ENCODE measurements at regions not wholly inside any gene's neighbourhood (a gene's known extent, or its start where the extent isn't known, plus 50 kb on each side); places are given as distances from the start of the nearest gene placed in this dataset.
"Not testable (repeated sequence)": the region's sequence is repeated elsewhere in the genome, so short reads cannot be mapped to it uniquely, and the experiment has no call there.

DNA sequence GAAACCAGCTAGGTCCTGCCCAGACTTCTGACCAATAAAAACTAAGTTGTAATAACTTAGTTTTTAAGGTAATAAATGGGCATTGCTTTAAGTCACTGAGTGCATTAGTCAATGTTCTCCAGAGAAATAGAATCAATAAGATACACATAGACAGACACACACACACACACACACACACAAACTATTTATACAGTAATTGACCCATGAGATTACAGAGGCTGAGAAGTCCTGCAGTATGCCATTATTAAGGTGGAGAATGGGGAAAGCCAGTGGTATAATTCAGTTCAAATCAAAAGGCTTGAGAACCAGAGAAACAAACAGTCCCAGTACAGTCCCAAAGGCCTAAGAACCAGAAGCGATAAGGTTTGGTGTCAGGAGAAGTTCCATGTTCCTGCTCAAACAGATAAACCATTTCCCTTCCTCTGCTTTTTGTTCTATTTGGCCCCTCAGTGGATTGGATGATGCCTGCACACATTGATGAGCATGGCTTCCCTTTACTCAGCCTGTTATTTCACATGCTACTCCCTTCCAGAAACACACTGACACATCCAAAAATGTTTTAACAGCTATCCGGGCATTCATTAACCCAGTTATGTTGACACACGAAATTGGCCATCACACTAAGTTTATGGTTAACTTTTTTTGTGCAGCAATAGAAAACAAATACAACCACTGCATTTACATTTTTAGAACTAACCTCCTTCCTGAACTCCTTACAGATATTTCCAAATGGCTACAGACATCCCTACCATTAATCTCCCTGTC, 828.2 kb upstream of the NCAM2 start:
- no peaks in the 10 kb centered on the region for H3K27me3 Mint-ChIP-seq (ENCODE audit: insufficient read depth)
- H3K27ac Mint-ChIP-seq, result no peak overlapping the region
- H3K9me3 Mint-ChIP-seq, result no peaks in the 10 kb centered on the region
- H3K36me3 Mint-ChIP-seq (ENCODE audit: low read depth), result no peaks in the 10 kb centered on the region
- Histone ChIP-seq H3K4me1 (ENCODE audit: control insufficient read depth, insufficient read depth, low read length) (no peaks in the 10 kb centered on the region), H3K27ac (ENCODE audit: low read depth, low read length) (no peak overlapping the region), H3K27me3 (ENCODE audit: control insufficient read depth, insufficient read depth, low read length, poor library complexity, severe bottlenecking) (no peaks in the 10 kb centered on the region), H3K9ac (ENCODE audit: extremely low read depth, low read length, poor library complexity, severe bottlenecking) (no peak overlapping the region), H3K4me3 (ENCODE audit: low read length) (no peak overlapping the region), H3K36me3 (ENCODE audit: control insufficient read depth, insufficient read depth, low read length) (no peaks in the 10 kb centered on the region), H3K9me3 (ENCODE audit: control insufficient read depth, low read length) (no peaks in the 10 kb centered on the region)
- 90% methylated on average over 2 to 3 of the region's 3 CpGs for WGBS, 2 experiments (ENCODE audit: insufficient coverage in 1 of 2, insufficient read length in 1 of 2)
- TF ChIP-seq, protein P1, sequence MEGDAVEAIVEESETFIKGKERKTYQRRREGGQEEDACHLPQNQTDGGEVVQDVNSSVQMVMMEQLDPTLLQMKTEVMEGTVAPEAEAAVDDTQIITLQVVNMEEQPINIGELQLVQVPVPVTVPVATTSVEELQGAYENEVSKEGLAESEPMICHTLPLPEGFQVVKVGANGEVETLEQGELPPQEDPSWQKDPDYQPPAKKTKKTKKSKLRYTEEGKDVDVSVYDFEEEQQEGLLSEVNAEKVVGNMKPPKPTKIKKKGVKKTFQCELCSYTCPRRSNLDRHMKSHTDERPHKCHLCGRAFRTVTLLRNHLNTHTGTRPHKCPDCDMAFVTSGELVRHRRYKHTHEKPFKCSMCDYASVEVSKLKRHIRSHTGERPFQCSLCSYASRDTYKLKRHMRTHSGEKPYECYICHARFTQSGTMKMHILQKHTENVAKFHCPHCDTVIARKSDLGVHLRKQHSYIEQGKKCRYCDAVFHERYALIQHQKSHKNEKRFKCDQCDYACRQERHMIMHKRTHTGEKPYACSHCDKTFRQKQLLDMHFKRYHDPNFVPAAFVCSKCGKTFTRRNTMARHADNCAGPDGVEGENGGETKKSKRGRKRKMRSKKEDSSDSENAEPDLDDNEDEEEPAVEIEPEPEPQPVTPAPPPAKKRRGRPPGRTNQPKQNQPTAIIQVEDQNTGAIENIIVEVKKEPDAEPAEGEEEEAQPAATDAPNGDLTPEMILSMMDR (conservative IDR thresholded peaks at IDR 0.05), result no peak
- DNase-seq, result no peak
- peaks cover 4% of the 10 kb centered on the region for H3K4me1 Mint-ChIP-seq
- no peak overlapping the region for H3K4me3 Mint-ChIP-seq

DNA sequence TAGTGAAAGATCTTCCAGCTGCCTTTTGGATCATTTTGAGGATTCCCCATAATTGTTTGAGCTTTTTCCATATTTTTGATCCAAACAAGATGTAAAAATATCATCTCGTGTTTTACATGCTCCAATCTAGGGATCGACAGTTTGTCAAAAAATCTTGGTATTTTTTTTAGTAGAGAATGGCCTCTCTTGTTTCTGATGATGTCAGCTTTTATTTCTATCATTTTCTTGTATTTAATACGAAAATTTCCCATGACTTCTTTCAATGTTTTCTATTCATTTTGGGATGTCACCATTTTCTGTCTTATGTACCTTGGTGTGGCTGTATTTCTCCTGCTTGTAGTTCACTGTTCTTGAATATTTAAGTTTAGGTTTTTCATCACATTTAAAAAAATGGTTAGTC, 812.0 kb upstream of the NCAM2 start:
- H3K4me1 ChIP-seq (ENCODE audit: control insufficient read depth, insufficient read depth, low read length), result no peaks in the 10 kb centered on the region
- Mint-ChIP-seq H3K9me3 (peaks cover 8% of the 10 kb centered on the region), H3K27ac (no peak overlapping the region), H3K27me3 (ENCODE audit: insufficient read depth) (no peaks in the 10 kb centered on the region), H3K4me3 (no peak overlapping the region), H3K4me1 (no peaks in the 10 kb centered on the region), H3K36me3 (ENCODE audit: low read depth) (no peaks in the 10 kb centered on the region)
- H3K36me3 ChIP-seq (ENCODE audit: control insufficient read depth, insufficient read depth, low read length), result no peaks in the 10 kb centered on the region
- no peak for DNase-seq
- WGBS, 2 experiments (ENCODE audit: insufficient coverage in 1 of 2, insufficient read length in 1 of 2), result 40 to 57% methylated on average over 2 to 3 of the region's 3 CpGs
- H3K9me3 ChIP-seq (ENCODE audit: control insufficient read depth, low read length), result peaks cover 7% of the 10 kb centered on the region
- H3K9ac ChIP-seq (ENCODE audit: extremely low read depth, low read length, poor library complexity, severe bottlenecking), result no peak overlapping the region
- TF ChIP-seq, protein P1 (conservative IDR thresholded peaks at IDR 0.05), result no peak
- H3K4me3 ChIP-seq (ENCODE audit: low read length), result no peak overlapping the region
- H3K27ac ChIP-seq (ENCODE audit: low read depth, low read length), result no peak overlapping the region
- H3K27me3 ChIP-seq (ENCODE audit: control insufficient read depth, insufficient read depth, low read length, poor library complexity, severe bottlenecking), result no peaks in the 10 kb centered on the region

DNA sequence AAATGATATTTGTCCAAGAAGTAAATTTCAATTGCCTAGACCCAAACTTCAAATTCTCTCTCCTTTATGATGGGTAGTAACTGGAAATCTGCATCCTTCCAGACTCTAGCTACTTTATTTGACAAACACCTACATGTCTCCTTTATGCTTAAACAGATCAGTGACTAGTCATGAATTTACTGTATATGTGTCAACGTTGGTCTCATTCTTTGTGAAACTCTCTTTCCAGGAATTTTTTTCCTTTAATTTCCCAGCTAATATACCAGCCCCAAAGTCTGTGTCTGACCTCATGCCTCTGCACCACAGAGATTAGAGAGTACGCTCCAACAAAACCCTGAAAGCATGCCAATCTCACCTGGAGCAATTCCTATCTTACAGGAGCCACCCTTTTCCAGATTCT, 811.2 kb upstream of the NCAM2 start:
- 80% methylated on average over 2 of the region's 2 CpGs; no CpG with 5 or more reads in 1 of the 2 experiments for WGBS, 2 experiments (ENCODE audit: insufficient coverage in 1 of 2, insufficient read length in 1 of 2)
- DNase-seq, result no peak
- Histone ChIP-seq H3K4me1 (ENCODE audit: control insufficient read depth, insufficient read depth, low read length) (no peaks in the 10 kb centered on the region), H3K4me3 (ENCODE audit: low read length) (no peak overlapping the region), H3K36me3 (ENCODE audit: control insufficient read depth, insufficient read depth, low read length) (no peaks in the 10 kb centered on the region), H3K27ac (ENCODE audit: low read depth, low read length) (no peak overlapping the region), H3K27me3 (ENCODE audit: control insufficient read depth, insufficient read depth, low read length, poor library complexity, severe bottlenecking) (no peaks in the 10 kb centered on the region), H3K9me3 (ENCODE audit: control insufficient read depth, low read length) (peaks cover 7% of the 10 kb centered on the region), H3K9ac (ENCODE audit: extremely low read depth, low read length, poor library complexity, severe bottlenecking) (no peak overlapping the region)
- Mint-ChIP-seq H3K4me3 (no peak overlapping the region), H3K36me3 (ENCODE audit: low read depth) (no peaks in the 10 kb centered on the region), H3K4me1 (no peaks in the 10 kb centered on the region), H3K27me3 (ENCODE audit: insufficient read depth) (no peaks in the 10 kb centered on the region), H3K27ac (no peak overlapping the region), H3K9me3 (peaks cover 8% of the 10 kb centered on the region)
- TF ChIP-seq, protein P1 (conservative IDR thresholded peaks at IDR 0.05), result no peak

DNA sequence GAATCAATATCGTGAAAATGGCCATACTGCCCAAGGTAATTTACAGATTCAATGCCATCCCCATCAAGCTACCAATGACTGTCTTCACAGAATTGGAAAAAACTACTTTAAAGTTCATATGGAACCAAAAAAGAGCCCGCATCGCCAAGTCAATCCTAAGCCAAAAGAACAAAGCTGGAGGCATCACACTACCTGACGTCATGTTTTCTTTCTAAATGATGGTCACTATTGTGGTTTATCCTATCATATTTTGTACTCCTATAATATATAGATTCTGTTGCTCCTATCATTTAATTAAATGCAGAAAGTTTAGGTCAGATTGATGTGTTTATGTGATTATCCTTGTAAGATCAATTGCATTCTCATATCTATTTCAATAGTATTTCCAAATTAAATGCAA, 796.9 kb upstream of the NCAM2 start:
- H3K4me1 ChIP-seq (ENCODE audit: control insufficient read depth, insufficient read depth, low read length); H3K9me3 Mint-ChIP-seq; H3K27ac Mint-ChIP-seq; H3K27me3 ChIP-seq (ENCODE audit: control insufficient read depth, insufficient read depth, low read length, poor library complexity, severe bottlenecking); H3K9me3 ChIP-seq (ENCODE audit: control insufficient read depth, low read length); H3K36me3 ChIP-seq (ENCODE audit: control insufficient read depth, insufficient read depth, low read length); H3K27me3 Mint-ChIP-seq (ENCODE audit: insufficient read depth); H3K36me3 Mint-ChIP-seq (ENCODE audit: low read depth); H3K4me3 Mint-ChIP-seq; DNase-seq; H3K9ac ChIP-seq (ENCODE audit: extremely low read depth, low read length, poor library complexity, severe bottlenecking); H3K27ac ChIP-seq (ENCODE audit: low read depth, low read length); H3K4me3 ChIP-seq (ENCODE audit: low read length): not testable (repeated sequence)
- peaks cover 10% of the 10 kb centered on the region for H3K4me1 Mint-ChIP-seq
- WGBS, 2 experiments (ENCODE audit: insufficient coverage in 1 of 2, insufficient read length in 1 of 2), result 100% methylated on average over 2 of the region's 4 CpGs; no CpG with 5 or more reads in 1 of the 2 experiments

Measured in endodermal cell (in vitro differentiated cells).